NT2/D1 (cell line): ENCODE measurements at regions not wholly inside any gene's neighbourhood (a gene's known extent, or its start where the extent isn't known, plus 50 kb on each side); places are given as distances from the start of the nearest gene placed in this dataset.

Source experiments
- SUZ12 ChIP-seq: IDR thresholded peaks from 2 replicates; pipeline ENCODE4 v1.6.1; 2011; ENCODE audit not compliant: insufficient read length, insufficient read depth; ENCODE audit errors: extremely low read depth
- YY1 ChIP-seq: IDR thresholded peaks from 2 replicates; pipeline ENCODE4 v1.6.1; 2011; ENCODE audit not compliant: insufficient read length, insufficient read depth
- ZNF274 ChIP-seq: IDR thresholded peaks from 2 replicates; pipeline ENCODE4 v1.6.1; 2011; ENCODE audit warnings: mild to moderate bottlenecking, low read depth, low read length

DNA sequence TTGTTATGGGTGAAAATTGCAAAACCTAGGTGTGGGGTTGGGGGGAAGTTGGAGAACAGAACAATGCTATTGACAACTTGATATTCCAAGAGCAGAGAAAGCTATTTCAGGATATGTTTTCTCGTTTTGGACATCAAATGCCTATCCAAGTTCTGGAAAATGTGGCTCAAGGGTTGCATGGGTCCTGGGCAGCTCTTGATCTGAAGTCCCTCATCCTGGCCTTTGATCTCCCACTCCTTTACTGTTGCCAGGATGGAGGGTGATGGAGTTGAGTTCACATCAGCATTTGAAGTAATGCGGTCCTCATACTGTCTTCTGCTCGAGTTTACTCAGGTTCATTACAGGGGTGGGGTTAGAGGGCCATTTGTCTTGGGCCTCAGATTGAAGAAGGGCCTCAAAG is 76.9 kb upstream of the RPS23 start:
- no peak for TF ChIP-seq ZNF274
- TF ChIP-seq SUZ12, result no peak
- no peak for TF ChIP-seq YY1
